ENCODE measurements at regions not wholly inside any gene's neighbourhood (a gene's known extent, or its start where the extent isn't known, plus 50 kb on each side); places are given as distances from the start of the nearest gene placed in this dataset.

DNA sequence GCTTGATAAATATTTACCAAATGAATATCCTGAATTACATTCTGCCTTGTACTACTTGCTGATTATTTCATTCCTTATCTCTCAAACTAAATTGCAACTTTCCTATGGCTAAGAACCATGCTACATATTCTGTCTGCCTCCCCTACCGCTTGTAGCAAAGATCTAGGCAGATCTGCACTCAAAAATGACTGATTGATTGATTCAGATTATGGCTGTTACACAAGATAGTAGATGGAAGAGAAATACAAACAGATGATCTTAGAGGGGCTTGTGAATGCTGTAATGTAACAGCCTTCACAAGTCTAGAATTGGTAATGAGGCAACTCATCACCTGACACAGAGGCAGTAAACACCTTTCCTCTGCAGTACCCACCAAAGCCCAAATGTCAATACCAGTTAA is 446.1 kb downstream of the PRELID2 start:
- Mint-ChIP-seq H3K27ac (ENCODE audit: unreplicated experiment) (no peak overlapping the region), H3K36me3 (ENCODE audit: low read depth, unreplicated experiment) (no peaks in the 10 kb centered on the region), H3K9me3 (ENCODE audit: unreplicated experiment) (no peaks in the 10 kb centered on the region), H3K27me3 (ENCODE audit: low read depth, unreplicated experiment) (no peaks in the 10 kb centered on the region), H3K4me3 (ENCODE audit: unreplicated experiment) (no peak overlapping the region), H3K4me1 (ENCODE audit: low read depth, unreplicated experiment) (no peaks in the 10 kb centered on the region)
- Histone ChIP-seq H3K4me2 (ENCODE audit: low read length) (no peak overlapping the region), H3K27me3 (ENCODE audit: insufficient read depth, low read length) (no peaks in the 10 kb centered on the region), H3K4me1 (ENCODE audit: insufficient read depth, low read length) (no peaks in the 10 kb centered on the region), H2AFZ (ENCODE audit: low read depth, low read length) (no peak overlapping the region), H3K79me2 (ENCODE audit: insufficient read depth, low read length) (no peaks in the 10 kb centered on the region), H3K4me3 (ENCODE audit: insufficient read depth, low read depth, low read length) (no peak overlapping the region), H3K9me3 (ENCODE audit: insufficient read depth, low read depth, low read length) (no peaks in the 10 kb centered on the region), H4K20me1 (ENCODE audit: insufficient read depth, low read length) (no peaks in the 10 kb centered on the region), H3K36me3 (ENCODE audit: insufficient read depth, low read length) (no peaks in the 10 kb centered on the region), H3K9ac (ENCODE audit: low read length) (no peak overlapping the region), H3K27ac (ENCODE audit: low read depth, low read length) (no peak overlapping the region)
- FAIRE-seq (no peak), DNase-seq (ENCODE audit: low read depth) (no peak)
- TF ChIP-seq, protein P1, sequence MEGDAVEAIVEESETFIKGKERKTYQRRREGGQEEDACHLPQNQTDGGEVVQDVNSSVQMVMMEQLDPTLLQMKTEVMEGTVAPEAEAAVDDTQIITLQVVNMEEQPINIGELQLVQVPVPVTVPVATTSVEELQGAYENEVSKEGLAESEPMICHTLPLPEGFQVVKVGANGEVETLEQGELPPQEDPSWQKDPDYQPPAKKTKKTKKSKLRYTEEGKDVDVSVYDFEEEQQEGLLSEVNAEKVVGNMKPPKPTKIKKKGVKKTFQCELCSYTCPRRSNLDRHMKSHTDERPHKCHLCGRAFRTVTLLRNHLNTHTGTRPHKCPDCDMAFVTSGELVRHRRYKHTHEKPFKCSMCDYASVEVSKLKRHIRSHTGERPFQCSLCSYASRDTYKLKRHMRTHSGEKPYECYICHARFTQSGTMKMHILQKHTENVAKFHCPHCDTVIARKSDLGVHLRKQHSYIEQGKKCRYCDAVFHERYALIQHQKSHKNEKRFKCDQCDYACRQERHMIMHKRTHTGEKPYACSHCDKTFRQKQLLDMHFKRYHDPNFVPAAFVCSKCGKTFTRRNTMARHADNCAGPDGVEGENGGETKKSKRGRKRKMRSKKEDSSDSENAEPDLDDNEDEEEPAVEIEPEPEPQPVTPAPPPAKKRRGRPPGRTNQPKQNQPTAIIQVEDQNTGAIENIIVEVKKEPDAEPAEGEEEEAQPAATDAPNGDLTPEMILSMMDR (IDR thresholded peaks at IDR 0.05; ENCODE audit: insufficient read depth, low read depth, low read length): no peak
- TF ChIP-seq EZH2 (IDR thresholded peaks at IDR 0.05; ENCODE audit: insufficient read depth, low read length): no peak

DNA sequence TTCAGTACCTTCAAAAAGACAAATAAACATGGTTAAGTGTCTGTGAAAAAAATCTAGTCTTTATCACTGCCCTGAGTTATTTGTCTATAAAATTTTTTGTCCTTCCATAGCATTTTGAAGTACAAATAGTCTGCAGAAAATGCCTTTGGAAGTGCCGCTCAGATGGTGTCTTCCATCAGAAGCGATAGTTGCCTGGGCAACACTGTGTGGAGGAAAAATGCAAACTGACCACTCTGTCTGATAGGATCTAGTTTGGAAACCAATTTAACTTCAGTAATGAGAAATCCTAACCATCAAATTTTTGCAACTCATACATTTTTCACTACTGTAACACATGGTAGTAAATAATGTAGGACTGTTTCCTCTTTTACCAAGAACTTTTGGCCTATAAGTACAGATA is 449.9 kb downstream of the PRELID2 start:
- Mint-ChIP-seq H3K27ac (ENCODE audit: unreplicated experiment) (no peak overlapping the region), H3K27me3 (ENCODE audit: low read depth, unreplicated experiment) (no peaks in the 10 kb centered on the region), H3K4me3 (ENCODE audit: unreplicated experiment) (no peak overlapping the region), H3K36me3 (ENCODE audit: low read depth, unreplicated experiment) (no peaks in the 10 kb centered on the region), H3K4me1 (ENCODE audit: low read depth, unreplicated experiment) (no peaks in the 10 kb centered on the region), H3K9me3 (ENCODE audit: unreplicated experiment) (no peaks in the 10 kb centered on the region)
- Histone ChIP-seq H3K9me3 (ENCODE audit: insufficient read depth, low read depth, low read length) (no peaks in the 10 kb centered on the region), H3K4me3 (ENCODE audit: insufficient read depth, low read depth, low read length) (no peak overlapping the region), H4K20me1 (ENCODE audit: insufficient read depth, low read length) (no peaks in the 10 kb centered on the region), H3K27ac (ENCODE audit: low read depth, low read length) (no peak overlapping the region), H3K27me3 (ENCODE audit: insufficient read depth, low read length) (no peaks in the 10 kb centered on the region), H3K4me2 (ENCODE audit: low read length) (no peak overlapping the region), H3K9ac (ENCODE audit: low read length) (no peak overlapping the region), H3K36me3 (ENCODE audit: insufficient read depth, low read length) (no peaks in the 10 kb centered on the region), H2AFZ (ENCODE audit: low read depth, low read length) (no peak overlapping the region), H3K79me2 (ENCODE audit: insufficient read depth, low read length) (no peaks in the 10 kb centered on the region), H3K4me1 (ENCODE audit: insufficient read depth, low read length) (no peaks in the 10 kb centered on the region)
- FAIRE-seq (no peak), DNase-seq (ENCODE audit: low read depth) (no peak)
- TF ChIP-seq, protein P1 (IDR thresholded peaks at IDR 0.05; ENCODE audit: insufficient read depth, low read depth, low read length): no peak
- no peak for TF ChIP-seq EZH2 (IDR thresholded peaks at IDR 0.05; ENCODE audit: insufficient read depth, low read length)

DNA sequence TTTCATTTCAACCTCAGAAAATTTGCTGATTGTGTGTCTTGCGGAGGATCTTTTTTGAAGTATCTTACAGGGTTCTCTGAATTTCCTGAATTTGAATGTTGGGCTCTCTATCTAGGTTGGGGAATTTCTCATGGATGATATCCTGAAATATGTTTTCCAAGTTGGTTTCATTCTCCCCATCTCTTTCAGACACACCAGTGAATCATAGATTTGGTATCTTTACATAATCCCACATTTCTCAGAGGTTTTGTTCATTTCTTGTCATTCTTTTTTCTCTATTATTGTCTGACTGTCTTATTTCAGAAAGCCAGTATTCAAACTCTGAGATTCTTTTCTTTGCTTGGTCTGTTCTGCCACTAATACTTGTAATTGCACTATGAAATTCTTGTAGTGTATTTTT is 456.9 kb downstream of the PRELID2 start:
- Mint-ChIP-seq H3K4me3 (ENCODE audit: unreplicated experiment) (no peak overlapping the region), H3K36me3 (ENCODE audit: low read depth, unreplicated experiment) (peaks cover 2% of the 10 kb centered on the region), H3K4me1 (ENCODE audit: low read depth, unreplicated experiment) (no peaks in the 10 kb centered on the region), H3K27me3 (ENCODE audit: low read depth, unreplicated experiment) (no peaks in the 10 kb centered on the region), H3K27ac (ENCODE audit: unreplicated experiment) (peak overlapping the region; percentile 5), H3K9me3 (ENCODE audit: unreplicated experiment) (peaks cover 31% of the 10 kb centered on the region)
- H3K4me2 ChIP-seq (ENCODE audit: low read length): no peak overlapping the region
- no peak overlapping the region for H3K27ac ChIP-seq (ENCODE audit: low read depth, low read length)
- no peak overlapping the region for H3K4me3 ChIP-seq (ENCODE audit: insufficient read depth, low read depth, low read length)
- H3K9ac ChIP-seq (ENCODE audit: low read length): no peak overlapping the region
- DNase-seq (ENCODE audit: low read depth) (peak; percentile 15), FAIRE-seq (peak; percentile 56)
- no peaks in the 10 kb centered on the region for H4K20me1 ChIP-seq (ENCODE audit: insufficient read depth, low read length)
- no peak for TF ChIP-seq EZH2 (IDR thresholded peaks at IDR 0.05; ENCODE audit: insufficient read depth, low read length)
- TF ChIP-seq, protein P1 (IDR thresholded peaks at IDR 0.05; ENCODE audit: insufficient read depth, low read depth, low read length): no peak
- no peaks in the 10 kb centered on the region for H3K27me3 ChIP-seq (ENCODE audit: insufficient read depth, low read length)
- H3K4me1 ChIP-seq (ENCODE audit: insufficient read depth, low read length): no peaks in the 10 kb centered on the region
- no peaks in the 10 kb centered on the region for H3K79me2 ChIP-seq (ENCODE audit: insufficient read depth, low read length)
- H3K36me3 ChIP-seq (ENCODE audit: insufficient read depth, low read length): no peaks in the 10 kb centered on the region
- no peak overlapping the region for H2AFZ ChIP-seq (ENCODE audit: low read depth, low read length)
- H3K9me3 ChIP-seq (ENCODE audit: insufficient read depth, low read depth, low read length): peaks cover 4% of the 10 kb centered on the region

Data from astrocyte (in vitro differentiated cells and primary cell).